GM19455 (cell line): ENCODE measurements at regions not wholly inside any gene's neighbourhood (a gene's known extent, or its start where the extent isn't known, plus 50 kb on each side); places are given as distances from the start of the nearest gene placed in this dataset.
"Not testable (repeated sequence)": the region's sequence is repeated elsewhere in the genome, so short reads cannot be mapped to it uniquely, and the experiment has no call there.

Experiments used
- ATAC-seq: cut with Tn5 transposase; IDR thresholded peaks from one replicate; pipeline ENCODE4 v1.9.1; 2021; ENCODE audit not compliant: unreplicated experiment

DNA sequence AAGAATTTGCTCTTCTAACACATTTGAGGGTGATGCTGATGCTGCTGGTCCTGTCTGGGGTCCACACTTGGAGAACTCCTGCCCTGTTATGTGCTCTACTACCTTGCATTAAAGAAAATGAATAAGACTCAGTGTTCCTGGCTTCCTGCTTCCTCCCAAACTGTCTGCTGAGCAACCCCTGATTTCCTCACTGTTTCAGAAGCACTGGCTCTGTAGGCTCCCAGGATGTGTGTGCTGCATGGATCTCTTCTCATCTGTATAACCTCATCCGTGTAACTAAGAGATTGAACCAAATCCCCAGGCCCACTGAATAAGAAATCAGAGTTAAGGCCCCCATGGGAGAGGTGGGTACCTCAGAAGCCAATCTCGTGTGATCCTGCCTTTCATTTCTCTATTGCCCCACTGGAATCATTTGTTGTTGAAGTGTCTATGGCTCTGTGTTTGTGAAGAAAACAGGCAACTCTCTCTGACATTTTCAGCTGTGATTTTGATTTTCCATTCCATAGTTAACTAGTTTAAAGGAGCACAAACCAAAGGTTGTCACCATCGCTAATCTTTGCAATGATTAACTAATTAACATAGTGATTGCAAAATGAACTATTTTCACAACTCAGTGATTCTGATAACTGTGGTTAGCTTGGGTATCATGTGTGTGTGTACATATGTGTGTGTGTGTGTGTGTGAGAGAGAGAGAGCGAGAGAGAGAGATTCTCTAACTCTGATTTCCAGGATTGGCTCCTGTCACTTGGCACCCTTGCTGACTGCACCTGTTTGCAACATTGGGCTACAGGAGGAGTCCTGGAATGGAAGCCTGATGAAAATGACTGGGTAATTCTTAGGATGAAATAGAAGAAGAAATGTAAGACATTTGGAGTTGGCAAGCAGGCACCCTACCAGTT lies 196.2 kb downstream of the SLC38A4 start:
- no peak for ATAC-seq

DNA sequence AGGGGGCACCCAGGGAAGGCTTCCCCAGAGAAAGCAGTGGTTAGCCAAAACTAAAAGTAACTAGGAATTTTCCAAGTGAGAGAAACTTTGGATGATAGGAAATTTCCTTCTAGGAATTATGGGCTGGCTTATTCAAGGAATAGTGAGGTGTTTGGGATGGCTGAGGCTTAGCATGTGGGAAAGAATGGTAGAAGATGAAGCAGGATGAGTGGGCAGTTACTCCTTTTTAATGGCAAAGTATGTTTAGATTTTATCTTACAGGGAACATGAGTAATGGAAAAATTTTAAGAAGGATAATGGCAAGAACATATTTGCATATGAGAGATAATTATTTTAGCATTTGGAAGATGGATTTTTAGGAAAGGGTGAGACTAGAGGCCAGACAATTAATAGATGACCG lies 197.6 kb downstream of the SLC38A4 start:
- no peak for ATAC-seq

DNA sequence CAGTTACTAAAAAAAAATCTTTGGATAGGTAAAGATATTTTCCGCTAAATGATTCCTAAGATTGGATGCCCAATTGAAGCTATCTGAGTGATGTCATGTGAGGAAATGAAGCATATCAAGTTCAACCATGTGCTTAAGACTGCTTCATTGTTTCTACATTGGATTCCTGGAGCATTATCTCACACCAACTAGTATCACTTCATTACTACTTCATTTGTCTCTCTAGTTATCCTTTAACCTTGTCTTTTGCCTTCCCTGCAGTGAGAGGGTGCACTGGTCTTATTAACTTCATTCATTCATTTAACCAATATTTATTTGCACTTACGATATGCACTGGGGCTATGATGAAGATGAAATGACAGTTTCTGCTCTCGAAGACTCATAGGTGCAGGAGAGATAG lies 198.1 kb downstream of the SLC38A4 start:
- no peak for ATAC-seq

DNA sequence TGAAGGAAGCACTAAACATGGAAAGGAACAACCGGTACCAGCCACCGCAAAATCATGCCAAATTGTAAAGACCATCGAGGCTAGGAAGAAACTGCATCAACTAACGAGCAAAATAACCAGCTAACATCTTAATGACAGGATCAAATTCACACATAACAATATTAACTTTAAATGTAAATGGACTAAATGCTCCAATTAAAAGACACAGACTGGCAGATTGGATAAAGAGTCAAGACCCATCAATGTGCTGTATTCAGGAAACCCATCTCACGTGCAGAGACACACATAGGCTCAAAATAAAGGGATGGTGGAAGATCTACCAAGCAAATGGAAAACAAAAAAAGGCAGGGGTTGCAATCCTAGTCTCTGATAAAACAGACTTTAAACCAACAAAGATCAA lies 206.3 kb downstream of the SLC38A4 start:
- not testable (repeated sequence) for ATAC-seq

DNA sequence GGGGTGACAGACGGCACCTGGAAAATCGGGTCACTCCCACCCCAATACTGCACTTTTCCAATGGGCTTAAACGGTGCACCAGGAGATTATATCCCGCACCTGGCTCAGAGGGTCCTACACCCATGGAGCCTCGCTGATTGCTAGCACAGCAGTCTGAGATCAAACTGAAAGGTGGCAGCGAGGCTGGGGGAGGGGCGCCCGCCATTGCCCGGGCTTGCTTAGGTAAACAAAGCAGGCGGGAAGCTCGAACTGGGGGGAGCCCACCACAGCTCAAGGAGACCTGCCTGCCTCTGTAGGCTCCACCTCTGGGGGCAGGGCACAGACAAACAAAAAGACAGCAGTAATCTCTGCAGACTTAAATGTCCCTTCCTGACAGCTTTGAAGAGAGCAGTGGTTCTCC lies 208.1 kb downstream of the SLC38A4 start:
- ATAC-seq: not testable (repeated sequence)

DNA sequence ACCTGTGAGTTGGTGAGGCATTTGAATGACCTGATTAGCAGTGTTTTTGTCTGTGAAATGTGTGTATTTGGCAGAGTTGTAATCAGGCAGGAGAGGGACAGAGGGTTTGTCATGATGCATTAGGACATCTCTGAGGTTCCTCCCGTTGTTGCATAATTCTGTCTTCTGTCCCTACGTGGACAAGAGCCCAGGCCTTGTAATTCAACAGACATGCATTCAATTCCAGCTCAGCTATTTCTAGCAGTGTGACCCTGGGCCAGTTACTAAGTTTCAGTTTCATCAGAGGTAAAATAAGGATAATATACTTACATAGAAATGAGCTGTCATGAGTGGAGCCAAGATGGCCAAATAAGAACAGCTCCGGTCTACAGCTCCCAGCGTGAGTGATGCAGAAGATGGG lies 208.6 kb downstream of the SLC38A4 start:
- ATAC-seq: no peak

DNA sequence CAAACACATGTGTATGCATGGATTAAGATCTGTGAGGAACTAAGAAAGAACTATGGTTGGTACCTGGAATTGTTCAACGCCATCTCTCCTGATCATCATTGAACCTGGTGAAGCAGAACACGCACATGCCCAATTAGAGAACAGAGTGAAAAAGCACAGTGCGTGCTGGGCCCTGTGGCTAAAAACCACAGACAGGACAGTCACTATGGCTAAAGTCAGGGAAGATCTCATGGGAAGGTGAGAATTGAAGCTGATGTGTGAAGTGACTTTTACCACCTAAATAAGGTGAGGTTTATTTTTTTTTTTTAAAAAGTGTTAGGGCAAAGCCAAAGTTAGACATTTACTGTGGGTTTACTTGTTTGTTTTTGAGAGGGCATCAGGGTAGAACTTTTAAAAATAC lies 215.0 kb downstream of the SLC38A4 start:
- ATAC-seq: no peak

DNA sequence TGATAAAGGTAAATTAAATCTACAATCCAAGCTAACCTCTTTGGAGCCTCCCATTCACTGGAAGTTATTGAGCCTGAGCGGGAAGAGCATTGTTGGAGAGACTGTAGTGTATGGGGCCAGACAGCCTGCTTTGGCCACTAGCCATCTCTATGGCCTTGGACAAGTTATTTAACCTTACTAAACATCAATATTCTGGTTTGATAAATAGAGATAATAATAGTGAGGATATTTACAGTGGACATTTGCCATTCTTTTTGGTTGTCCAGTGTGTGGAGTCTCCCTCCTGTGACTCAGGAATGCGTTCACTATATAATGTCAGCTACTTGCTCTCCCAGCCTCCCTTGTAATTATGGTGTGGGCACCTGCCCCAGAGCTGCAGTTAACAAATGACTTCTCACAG lies 216.1 kb downstream of the SLC38A4 start:
- ATAC-seq: no peak

DNA sequence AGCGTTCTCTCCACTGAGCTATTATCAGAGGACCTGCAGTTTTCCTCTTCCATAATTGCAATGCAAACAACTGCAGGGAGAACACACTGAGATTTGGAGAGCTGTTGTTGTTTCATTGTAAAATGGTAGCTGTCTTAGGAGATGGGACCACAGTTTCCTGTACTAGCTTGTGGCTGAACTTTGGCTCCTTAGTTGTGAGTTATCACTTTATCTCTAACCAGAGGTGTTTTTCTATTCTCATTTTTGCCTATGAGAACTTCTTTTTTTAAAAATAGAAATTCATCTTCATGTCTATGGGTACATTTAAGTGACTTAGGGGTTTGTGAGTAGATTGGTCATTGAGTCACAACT lies 216.5 kb downstream of the SLC38A4 start:
- ATAC-seq: no peak

DNA sequence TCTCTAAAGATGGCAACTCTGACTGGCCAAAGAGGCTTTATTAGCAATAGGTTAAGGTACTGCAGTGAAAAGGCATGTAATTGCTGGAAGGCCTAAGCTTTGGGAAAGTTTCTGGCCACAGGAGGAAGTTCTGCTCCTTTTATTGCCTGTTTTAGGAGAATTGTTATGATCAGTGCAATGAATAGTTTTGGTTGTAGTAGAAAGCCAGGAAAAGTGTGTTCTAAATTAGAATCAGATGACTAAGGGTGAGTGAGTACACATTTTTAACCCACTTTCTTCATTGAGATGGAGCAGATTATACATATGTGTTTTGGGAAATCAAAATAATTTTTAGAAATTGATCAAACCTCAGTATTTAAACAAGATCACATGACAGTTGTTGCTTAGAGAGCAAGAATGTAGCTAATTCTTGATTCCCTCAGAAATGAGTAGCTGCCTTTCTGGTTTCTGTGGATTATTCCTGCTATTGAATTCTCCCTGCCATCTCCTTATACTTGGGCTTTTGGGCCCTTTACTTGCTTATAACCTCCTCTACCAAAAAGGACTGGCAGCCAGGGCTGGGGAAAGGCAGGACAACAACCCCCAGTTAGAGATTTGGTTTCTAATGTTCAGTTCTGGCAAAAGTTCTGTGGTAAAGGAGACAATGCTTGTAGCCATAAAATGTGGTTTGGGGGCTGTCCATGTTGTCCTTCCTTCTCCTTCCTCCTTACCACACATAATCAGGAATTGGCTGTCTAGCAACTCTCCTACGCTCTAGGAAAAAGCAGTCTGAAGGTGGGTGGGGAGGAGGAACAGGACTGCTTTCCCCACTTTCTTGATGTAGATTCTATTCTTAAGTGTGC lies 217.1 kb downstream of the SLC38A4 start:
- ATAC-seq: no peak

DNA sequence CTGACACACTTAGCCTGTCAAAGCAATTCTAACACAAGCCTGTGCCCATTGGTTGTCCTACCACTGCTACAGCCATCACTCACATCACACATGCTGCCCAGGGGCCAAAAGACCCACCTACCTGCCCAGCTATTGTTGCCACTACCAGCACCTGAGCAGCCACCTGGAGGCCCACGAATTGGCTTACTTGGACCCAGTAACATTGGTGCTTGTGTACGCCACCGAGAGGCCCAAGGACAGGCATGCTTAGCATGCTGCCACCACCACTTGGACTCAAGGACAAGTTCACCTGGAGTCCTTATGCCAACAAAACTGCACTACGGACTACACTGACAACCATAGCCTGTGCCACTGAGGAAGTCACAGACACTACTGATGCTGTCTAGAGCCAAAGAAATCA lies 221.1 kb downstream of the SLC38A4 start:
- no peak for ATAC-seq

DNA sequence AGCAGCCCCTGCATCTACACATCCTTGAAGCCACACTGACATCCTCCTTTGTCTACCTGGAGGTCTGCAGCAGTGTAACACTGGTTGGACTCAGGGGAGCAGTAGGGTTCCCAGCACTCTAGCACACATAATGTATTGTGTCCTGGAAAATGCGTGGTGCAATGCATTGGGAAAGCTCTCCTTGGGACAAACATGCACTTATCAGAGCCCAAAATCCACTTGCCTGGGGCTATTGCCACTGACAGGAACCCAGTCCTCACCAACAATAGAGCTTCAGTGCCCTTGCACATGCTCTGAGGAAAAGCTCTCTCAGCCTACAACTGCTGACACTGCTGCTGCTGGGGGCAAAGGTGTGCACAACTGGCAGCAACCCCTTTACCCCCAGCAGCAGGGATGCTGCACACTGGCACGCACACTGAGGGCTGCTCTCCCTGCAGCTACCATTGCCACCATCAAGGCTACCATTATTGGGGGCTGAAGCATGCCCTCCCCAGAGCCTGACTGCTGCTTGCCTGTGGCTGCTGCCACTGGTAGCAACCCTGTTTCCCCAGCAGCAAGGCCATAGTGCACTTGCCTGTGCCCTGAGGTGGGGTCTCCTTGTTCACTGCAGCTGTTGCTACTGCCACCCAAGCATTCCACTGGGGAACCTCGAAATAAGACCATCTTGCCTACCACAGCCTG lies 221.9 kb downstream of the SLC38A4 start:
- no peak for ATAC-seq

DNA sequence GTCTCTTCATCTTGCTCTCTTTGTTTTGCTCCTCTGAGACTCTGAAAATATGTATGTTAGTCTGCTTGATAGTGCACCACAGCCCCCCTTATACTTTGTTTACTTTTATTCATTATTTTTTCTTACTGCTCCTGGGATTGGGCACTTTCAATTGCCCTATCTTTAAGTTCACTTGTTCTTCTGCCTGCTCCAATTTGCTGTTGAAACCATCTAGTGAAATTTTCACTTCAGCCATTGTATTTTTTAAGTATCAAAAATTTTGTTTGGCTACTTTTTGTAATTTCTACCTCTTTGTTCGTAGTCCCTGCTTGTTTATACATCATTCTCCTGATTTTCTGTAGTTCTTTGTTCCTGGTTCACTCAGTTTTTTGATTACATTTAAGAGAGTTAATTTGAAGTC lies 223.3 kb downstream of the SLC38A4 start:
- ATAC-seq: no peak

DNA sequence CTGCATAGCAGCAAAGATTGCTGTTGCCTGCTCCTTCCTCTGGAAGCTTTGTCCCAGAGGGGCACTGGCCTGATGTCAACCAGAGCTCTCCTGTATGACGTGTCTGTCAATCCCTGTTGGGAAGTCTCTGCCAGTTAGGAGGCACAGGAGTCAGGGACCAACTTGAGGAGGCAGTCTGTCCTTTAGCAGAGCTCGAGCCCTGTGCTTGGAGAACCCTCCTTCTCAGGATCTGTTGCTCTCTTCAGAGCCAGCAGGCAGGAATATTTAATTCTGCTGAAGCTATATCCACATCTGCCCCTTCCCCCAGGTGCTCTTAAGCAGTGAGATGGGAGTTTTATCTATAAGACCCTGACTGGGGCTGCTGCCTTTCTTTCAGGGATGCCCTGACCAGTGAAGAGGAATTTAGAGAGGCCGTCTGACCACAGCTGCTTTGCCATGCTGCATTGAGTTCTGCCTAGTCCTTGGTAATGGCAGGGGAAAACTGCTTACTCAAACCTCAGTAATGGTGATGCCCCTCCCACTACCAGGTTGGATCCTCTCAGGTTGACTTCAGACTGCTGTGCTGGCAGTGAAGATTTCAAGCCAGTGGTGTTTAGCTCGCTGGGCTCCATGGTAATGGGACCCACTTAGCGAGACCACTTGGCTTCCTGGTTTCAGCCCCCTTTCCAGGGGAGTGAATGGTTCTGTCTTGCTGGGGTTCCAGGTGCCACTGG lies 218.6 kb upstream of the SLC38A2 start:
- no peak for ATAC-seq

DNA sequence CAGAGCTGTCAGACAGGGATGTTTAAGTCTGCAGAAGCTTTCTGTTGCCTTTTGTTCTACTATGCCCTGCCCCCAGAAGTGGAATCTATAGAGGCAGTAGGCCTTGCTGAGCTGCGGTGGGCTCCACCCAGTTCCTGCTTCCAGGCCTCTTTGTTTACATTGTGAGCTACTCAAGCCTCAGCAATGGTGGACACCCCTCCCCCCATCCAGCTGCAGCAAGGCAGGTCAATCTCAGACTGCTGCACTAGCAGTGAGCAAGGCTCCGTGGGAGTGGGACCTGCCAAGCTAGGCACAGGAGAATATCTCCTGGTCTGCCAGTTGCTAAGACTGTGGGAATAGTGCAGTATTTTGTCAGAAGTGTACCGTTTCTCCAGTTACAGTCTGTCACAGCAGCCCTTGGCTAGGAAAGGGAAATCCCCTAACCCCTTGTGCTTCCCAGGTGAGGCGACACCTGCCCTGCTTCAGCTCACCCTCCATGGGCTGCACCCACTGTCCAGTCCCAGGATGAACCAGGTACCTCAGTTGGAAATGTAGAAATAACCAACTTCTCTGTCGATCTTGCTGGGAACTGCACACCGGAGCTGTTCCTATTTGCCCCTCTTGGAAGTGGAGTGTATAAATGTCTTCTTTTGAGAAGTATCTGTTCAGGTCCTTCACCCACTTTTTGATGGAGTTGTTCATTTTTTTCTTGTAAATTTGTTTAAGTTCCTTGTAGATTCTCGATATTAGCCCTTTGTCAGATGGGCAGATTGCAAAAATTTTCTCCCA lies 213.5 kb upstream of the SLC38A2 start:
- no peak for ATAC-seq

DNA sequence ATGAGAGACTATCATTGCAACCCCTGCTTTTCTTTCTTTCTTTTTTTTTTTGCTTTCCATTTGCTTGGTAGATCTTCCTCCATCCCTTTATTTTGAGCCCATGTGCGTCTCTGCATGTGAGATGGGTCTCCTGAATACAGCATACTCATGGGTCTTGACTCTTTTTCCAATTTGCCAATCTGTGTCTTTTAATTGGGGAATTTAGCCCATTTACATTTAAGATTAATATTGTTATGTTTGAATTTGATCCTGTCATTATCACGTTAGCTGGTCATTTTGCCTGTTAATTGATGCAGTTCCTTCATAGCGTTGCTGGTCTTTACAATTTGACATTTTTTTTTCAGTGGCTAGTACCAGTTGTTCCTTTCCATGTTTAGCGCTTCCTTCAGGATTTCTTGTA lies 211.5 kb upstream of the SLC38A2 start:
- ATAC-seq: not testable (repeated sequence)

DNA sequence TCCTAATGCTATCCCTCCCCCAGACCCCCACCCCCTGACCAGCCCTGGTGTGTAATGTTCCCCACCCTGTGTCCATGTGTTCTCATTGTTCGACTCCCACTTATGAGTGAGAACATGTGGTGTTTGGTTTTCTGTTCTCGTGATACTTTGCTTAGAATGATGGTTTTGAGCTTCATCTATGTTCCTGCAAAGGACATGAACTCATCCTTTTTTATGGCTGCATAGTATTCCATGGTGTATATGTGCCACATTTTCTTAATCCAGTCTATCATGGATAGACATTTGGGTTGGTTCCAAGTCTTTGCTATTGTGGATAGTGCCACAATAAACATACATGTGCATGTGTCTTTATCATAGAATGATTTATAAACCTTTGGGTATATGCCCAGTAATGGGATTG lies 209.4 kb upstream of the SLC38A2 start:
- ATAC-seq: not testable (repeated sequence)

DNA sequence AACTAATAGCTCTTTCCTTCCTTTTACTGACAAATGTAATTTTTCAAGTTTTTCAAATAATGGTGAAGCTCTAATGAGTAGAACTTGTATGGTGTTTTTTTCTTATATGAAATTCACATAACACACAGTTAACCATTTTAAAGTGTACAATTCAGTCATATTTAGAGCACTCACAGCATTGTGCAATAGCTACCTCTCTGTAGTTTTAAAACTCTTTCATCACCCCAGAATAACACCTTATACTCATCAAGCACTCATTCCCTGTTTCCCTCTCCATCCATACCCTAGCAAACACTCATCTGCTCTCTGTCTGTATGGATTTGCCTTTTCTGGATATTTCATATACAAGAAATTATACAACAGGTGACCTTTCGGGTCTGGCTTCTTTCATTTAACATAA lies 207.9 kb upstream of the SLC38A2 start:
- ATAC-seq: no peak

DNA sequence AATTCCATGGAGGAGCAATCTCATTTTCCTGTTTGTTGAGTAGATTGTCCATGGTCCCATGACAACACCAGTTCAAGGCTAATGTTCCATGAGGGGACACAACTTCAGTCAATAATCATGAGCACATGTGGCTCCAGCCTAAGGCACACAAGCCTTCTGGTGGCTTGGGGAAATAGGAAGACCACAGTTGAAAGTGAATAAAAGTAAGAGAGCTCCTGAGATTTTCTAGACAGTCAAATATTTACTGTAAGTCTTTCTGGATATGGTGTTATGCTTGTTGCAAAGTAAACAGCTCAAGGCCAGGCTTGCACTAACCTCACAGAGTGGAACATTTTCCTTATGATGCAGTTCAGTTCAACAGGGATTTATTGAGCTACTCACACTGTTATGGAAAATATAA lies 206.9 kb upstream of the SLC38A2 start:
- no peak for ATAC-seq
